Thyroid gland (tissue), 4 donors: ENCODE measurements at regions not wholly inside any gene's neighbourhood (a gene's known extent, or its start where the extent isn't known, plus 50 kb on each side); places are given as distances from the start of the nearest gene placed in this dataset.

Experiments used
- DNase-seq, 2 donors: peaks; one replicate each; pipeline ENCODE4 v3.0.0-alpha.2; 2019
- H3K27ac ChIP-seq, 3 donors: fragments of 200-600 bp; sonication (generic); 1 replicate in 2 of 3; 2 replicates in 1 of 3; pipeline ENCODE4 v1.5.1; 2016 to 2019; ENCODE audit warnings: mild to moderate bottlenecking in 1 of 3, moderate library complexity in 1 of 3
- H3K27me3 ChIP-seq: fragments of 200-600 bp; sonication (generic); one replicate; pipeline ENCODE4 v1.5.1; 2019
- H3K36me3 ChIP-seq, 2 donors: fragments of 200-600 bp; sonication (generic); one replicate each; pipeline ENCODE4 v1.5.1; 2016 to 2019
- H3K4me1 ChIP-seq, 2 donors: fragments of 200-600 bp; sonication (generic); one replicate each; pipeline ENCODE4 v1.5.1; 2017 to 2019
- H3K4me3 ChIP-seq, 3 donors: fragments of 200-600 bp; sonication (generic); replicated peaks in 1 of 3; 1 replicate in 2 of 3; 2 replicates in 1 of 3; pipeline ENCODE4 v1.5.1; 2016; ENCODE audit warnings: mild to moderate bottlenecking in 1 of 3
- H3K9me3 ChIP-seq: fragments of 200-600 bp; sonication (generic); one replicate; pipeline ENCODE4 v1.5.1; 2017
- CTCF ChIP-seq, 6 experiments: fragments of 200-600 bp in 3 of 6; fragments of 450-650 bp in 3 of 6; sonication (generic) in 3 of 6; IDR thresholded peaks; one replicate each; pipeline ENCODE4 v1.5.1; 2016 to 2019; ENCODE audit warnings: antibody characterized with exemption in 6 of 6, mild to moderate bottlenecking in 2 of 6, inconsistent platforms in 1 of 6, moderate library complexity in 1 of 6
- POLR2A ChIP-seq, 2 donors: fragments of 450-650 bp; IDR thresholded peaks; one replicate each; pipeline ENCODE4 v1.6.1; 2017; ENCODE audit warnings: antibody characterized with exemption in 2 of 2, mild to moderate bottlenecking in 2 of 2, moderate library complexity in 1 of 2
- WGBS, 2 donors: methylation state at CpG; one replicate each; pipeline ENCODE4 v1.1.5; 2017; 5-methylcytosine and 5-hydroxymethylcytosine counted together
- intact Hi-C: fragments of 100-400 bp; cut with DNase I; formaldehyde crosslinking; loops from one replicate; pipeline ENCODE4 v1.15.1; 2023

- Histone ChIP-seq H3K4me1 (no peaks in the 10 kb centered on the region), H3K27ac (no peak overlapping the region), H3K27me3 (no peaks in the 10 kb centered on the region), H3K9me3 (no peaks in the 10 kb centered on the region), H3K4me3 (no peak overlapping the region), H3K36me3 (no peaks in the 10 kb centered on the region)
- intact Hi-C loops = no loop called here
- no peak for DNase-seq
- WGBS, 2 donors = 91 to 93% methylated on average over 2 of the region's 2 CpGs
- no peak for TF ChIP-seq POLR2A (IDR thresholded peaks at IDR 0.05)
- no peak for TF ChIP-seq CTCF (IDR thresholded peaks at IDR 0.05)
These were observed 691.8 kb downstream of the TSN start for GRCh38 chr2:122447237-122447636.

- H3K36me3 ChIP-seq = no peaks in the 10 kb centered on the region
- no peak for TF ChIP-seq CTCF (IDR thresholded peaks at IDR 0.05)
- no peaks in the 10 kb centered on the region for H3K9me3 ChIP-seq
- no peaks in the 10 kb centered on the region for H3K27me3 ChIP-seq
- no peak for DNase-seq
- no peak overlapping the region for H3K4me3 ChIP-seq
- 64% methylated on average over 4 of the region's 4 CpGs for WGBS, 2 donors
- intact Hi-C loops = no loop called here
- no peak overlapping the region for H3K27ac ChIP-seq
- H3K4me1 ChIP-seq = no peaks in the 10 kb centered on the region
These were observed 695.6 kb downstream of the TSN start for GRCh38 chr2:122451040-122451439.

GRCh38 chr2:122451697-122452096, 696.2 kb downstream of the TSN start:
- no peak for DNase-seq
- H3K9me3 ChIP-seq = no peaks in the 10 kb centered on the region
- WGBS, 2 donors = 79 to 85% methylated on average over 1 of the region's 1 CpG
- TF ChIP-seq POLR2A (IDR thresholded peaks at IDR 0.05) (no peak), CTCF (IDR thresholded peaks at IDR 0.05) (no peak)
- no peak overlapping the region for H3K4me3 ChIP-seq
- intact Hi-C loops = no loop called here
- no peaks in the 10 kb centered on the region for H3K4me1 ChIP-seq
- H3K27ac ChIP-seq = no peak overlapping the region
- H3K36me3 ChIP-seq = no peaks in the 10 kb centered on the region
- H3K27me3 ChIP-seq = no peaks in the 10 kb centered on the region

GRCh38 chr2:122469147-122469546, 713.7 kb downstream of the TSN start:
- intact Hi-C loops = no loop called here
- WGBS, 2 donors = 59 to 74% methylated on average over 5 of the region's 5 CpGs
- Histone ChIP-seq H3K9me3 (no peaks in the 10 kb centered on the region), H3K27ac (no peak overlapping the region), H3K4me1 (no peaks in the 10 kb centered on the region), H3K36me3 (no peaks in the 10 kb centered on the region), H3K27me3 (no peaks in the 10 kb centered on the region), H3K4me3 (no peak overlapping the region)
- TF ChIP-seq POLR2A (IDR thresholded peaks at IDR 0.05) (no peak), CTCF (IDR thresholded peaks at IDR 0.05) (no peak)
- DNase-seq = no peak

GRCh38 chr2:122471753-122472152, 716.3 kb downstream of the TSN start:
- Histone ChIP-seq H3K4me3 (no peak overlapping the region), H3K36me3 (no peaks in the 10 kb centered on the region), H3K27me3 (no peaks in the 10 kb centered on the region), H3K27ac (no peak overlapping the region), H3K4me1 (no peaks in the 10 kb centered on the region), H3K9me3 (no peaks in the 10 kb centered on the region)
- TF ChIP-seq CTCF (IDR thresholded peaks at IDR 0.05) = no peak
- no peak for TF ChIP-seq POLR2A (IDR thresholded peaks at IDR 0.05)
- intact Hi-C loops = no loop called here
- no peak for DNase-seq
